ENCODE measurements at regions not wholly inside any gene's neighbourhood (a gene's known extent, or its start where the extent isn't known, plus 50 kb on each side); places are given as distances from the start of the nearest gene placed in this dataset.

DNA sequence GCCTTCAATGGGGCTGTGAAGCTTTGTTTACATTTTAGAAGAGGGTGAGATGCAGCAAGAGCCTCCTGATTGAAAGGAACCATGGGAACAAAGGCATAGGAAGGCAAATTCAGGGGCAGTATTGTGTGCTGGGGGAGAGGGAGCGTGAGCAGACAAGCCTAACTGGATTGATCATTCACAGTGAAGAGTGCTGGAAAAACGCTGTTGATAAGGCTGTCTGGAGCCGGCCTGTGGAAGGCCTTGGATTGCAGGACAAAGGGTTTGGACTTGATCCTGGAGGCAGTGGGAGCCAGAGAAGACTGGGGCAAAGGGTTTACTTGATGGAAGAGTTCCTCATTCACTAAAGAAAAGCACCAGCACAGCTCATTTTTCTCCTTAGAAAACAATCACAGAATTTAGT, 160.5 kb downstream of the PAH start:
- no peak for TF ChIP-seq MYC (IDR thresholded peaks at IDR 0.05; ENCODE audit: low read depth, low read length)
- no peak for TF ChIP-seq POLR2AphosphoS5 (IDR thresholded peaks at IDR 0.05; ENCODE audit: insufficient read depth, low read depth, low read length)
- no peak for TF ChIP-seq FOS (IDR thresholded peaks at IDR 0.05; ENCODE audit: borderline replicate concordance, insufficient read depth, low read length)
- TF ChIP-seq, protein P1, sequence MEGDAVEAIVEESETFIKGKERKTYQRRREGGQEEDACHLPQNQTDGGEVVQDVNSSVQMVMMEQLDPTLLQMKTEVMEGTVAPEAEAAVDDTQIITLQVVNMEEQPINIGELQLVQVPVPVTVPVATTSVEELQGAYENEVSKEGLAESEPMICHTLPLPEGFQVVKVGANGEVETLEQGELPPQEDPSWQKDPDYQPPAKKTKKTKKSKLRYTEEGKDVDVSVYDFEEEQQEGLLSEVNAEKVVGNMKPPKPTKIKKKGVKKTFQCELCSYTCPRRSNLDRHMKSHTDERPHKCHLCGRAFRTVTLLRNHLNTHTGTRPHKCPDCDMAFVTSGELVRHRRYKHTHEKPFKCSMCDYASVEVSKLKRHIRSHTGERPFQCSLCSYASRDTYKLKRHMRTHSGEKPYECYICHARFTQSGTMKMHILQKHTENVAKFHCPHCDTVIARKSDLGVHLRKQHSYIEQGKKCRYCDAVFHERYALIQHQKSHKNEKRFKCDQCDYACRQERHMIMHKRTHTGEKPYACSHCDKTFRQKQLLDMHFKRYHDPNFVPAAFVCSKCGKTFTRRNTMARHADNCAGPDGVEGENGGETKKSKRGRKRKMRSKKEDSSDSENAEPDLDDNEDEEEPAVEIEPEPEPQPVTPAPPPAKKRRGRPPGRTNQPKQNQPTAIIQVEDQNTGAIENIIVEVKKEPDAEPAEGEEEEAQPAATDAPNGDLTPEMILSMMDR (IDR thresholded peaks at IDR 0.05; ENCODE audit: extremely low read depth in 1 of 2, insufficient read depth in 1 of 2, low read depth in 1 of 2, low read length in 2 of 2): no peak
- TF ChIP-seq JUN (IDR thresholded peaks at IDR 0.05; ENCODE audit: borderline replicate concordance, insufficient read depth, insufficient read length, low read depth): no peak
- no peak for TF ChIP-seq EZH2 (IDR thresholded peaks at IDR 0.05; ENCODE audit: borderline replicate concordance, low read depth, low read length, severe bottlenecking)
- TF ChIP-seq POLR2A (IDR thresholded peaks at IDR 0.05; ENCODE audit: low read depth, low read length): no peak
- TF ChIP-seq GATA2 (IDR thresholded peaks at IDR 0.05; ENCODE audit: insufficient read depth, insufficient read length, low read depth, low read length): no peak
- TF ChIP-seq, protein P2, sequence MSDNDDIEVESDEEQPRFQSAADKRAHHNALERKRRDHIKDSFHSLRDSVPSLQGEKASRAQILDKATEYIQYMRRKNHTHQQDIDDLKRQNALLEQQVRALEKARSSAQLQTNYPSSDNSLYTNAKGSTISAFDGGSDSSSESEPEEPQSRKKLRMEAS (IDR thresholded peaks at IDR 0.05; ENCODE audit: insufficient read depth, insufficient read length): no peak
- intact Hi-C loops (cut with micrococcal nuclease) (no loop called here), dilution Hi-C loops (cut with MboI; ENCODE audit: extremely low pct_ligation_motif_present, low sequenced_read_pairs) (no loop called here)
- BruUV-seq (replicated peaks): no TSS peak
- Histone ChIP-seq H3K36me3 (ENCODE audit: control insufficient read depth in 2 of 2, extremely low read depth in 1 of 2, insufficient read depth in 2 of 2, low read length in 2 of 2) (no peaks in the 10 kb centered on the region), H3K79me2 (ENCODE audit: control insufficient read depth, insufficient read depth, low read length) (no peaks in the 10 kb centered on the region), H3K4me3 (replicated peaks in 1 of 3; ENCODE audit: insufficient read depth in 1 of 3, low read depth in 1 of 3, low read length in 3 of 3) (no peak overlapping the region), H3K27me3 (ENCODE audit: control insufficient read depth in 2 of 2, insufficient read depth in 2 of 2, low read length in 2 of 2) (no peaks in the 10 kb centered on the region), H2AFZ (ENCODE audit: low read depth, low read length) (no peak overlapping the region), H4K20me1 (replicated peaks; ENCODE audit: control insufficient read depth, extremely low read depth, insufficient read depth, low read length) (no peaks in the 10 kb centered on the region), H3K9ac (replicated peaks; ENCODE audit: extremely low read depth, insufficient read depth, low read length) (no peak overlapping the region), H3K9me3 (replicated peaks; ENCODE audit: control insufficient read depth, insufficient read depth, low read length) (no peaks in the 10 kb centered on the region), H3K4me2 (ENCODE audit: insufficient read depth, low read length) (no peak overlapping the region), H3K4me1 (ENCODE audit: control insufficient read depth, extremely low read depth, insufficient read depth, low read length) (no peaks in the 10 kb centered on the region), H3K27ac (ENCODE audit: insufficient read depth, low read depth, low read length) (no peak overlapping the region), H3K9me1 (replicated peaks; ENCODE audit: control insufficient read depth, extremely low read depth, insufficient read depth, low read length) (no peaks in the 10 kb centered on the region)
- POLR2A ChIA-PET: no interaction called here
- DNase-seq (ENCODE audit: low read depth, low spot score): no peak
- no peak for FAIRE-seq
- CTCF ChIA-PET: no interaction called here

Measured in endothelial cell of umbilical vein (primary cell).